ENCODE measurements at regions not wholly inside any gene's neighbourhood (a gene's known extent, or its start where the extent isn't known, plus 50 kb on each side); places are given as distances from the start of the nearest gene placed in this dataset.

- Histone ChIP-seq H3K79me2 (replicated peaks; ENCODE audit: insufficient read depth, low read length) (no peaks in the 10 kb centered on the region), H3K9me3 (ENCODE audit: low read length) (no peaks in the 10 kb centered on the region), H4K20me1 (ENCODE audit: insufficient read depth) (no peaks in the 10 kb centered on the region), H3K4me2 (ENCODE audit: low read length) (no peak overlapping the region), H3K9ac (ENCODE audit: low read length) (no peak overlapping the region), H3K4me3 (ENCODE audit: low read length) (no peak overlapping the region), H3K9me2 (ENCODE audit: insufficient read depth, low read length) (no peaks in the 10 kb centered on the region), H3K27me3 (ENCODE audit: insufficient read depth, low read depth, low read length) (no peaks in the 10 kb centered on the region), H3K27ac (ENCODE audit: low read length) (no peak overlapping the region), H2AFZ (ENCODE audit: low read depth, low read length) (no peak overlapping the region), H3F3A (ENCODE audit: insufficient read depth, low read length, poor library complexity, severe bottlenecking) (no peaks in the 10 kb centered on the region), H3K36me3 (ENCODE audit: insufficient read depth, low read length) (no peaks in the 10 kb centered on the region)
- TF ChIP-seq RAD21 (conservative IDR thresholded peaks at IDR 0.05) (no peak), REST (IDR thresholded peaks at IDR 0.05; ENCODE audit: borderline replicate concordance) (no peak), EP300 (conservative IDR thresholded peaks at IDR 0.05; ENCODE audit: poor library complexity, severe bottlenecking) (no peak), SMC3 (conservative IDR thresholded peaks at IDR 0.05; ENCODE audit: poor library complexity) (no peak), POLR2AphosphoS5 (IDR thresholded peaks at IDR 0.05) (no peak), EZH2 (IDR thresholded peaks at IDR 0.05; ENCODE audit: borderline replicate concordance, insufficient read depth, low read length, poor library complexity, severe bottlenecking) (no peak), TAF1 (IDR thresholded peaks at IDR 0.05; ENCODE audit: low read depth) (no peak), MXI1 (conservative IDR thresholded peaks at IDR 0.05; ENCODE audit: poor library complexity, severe bottlenecking) (no peak)
- TF ChIP-seq, protein P1, sequence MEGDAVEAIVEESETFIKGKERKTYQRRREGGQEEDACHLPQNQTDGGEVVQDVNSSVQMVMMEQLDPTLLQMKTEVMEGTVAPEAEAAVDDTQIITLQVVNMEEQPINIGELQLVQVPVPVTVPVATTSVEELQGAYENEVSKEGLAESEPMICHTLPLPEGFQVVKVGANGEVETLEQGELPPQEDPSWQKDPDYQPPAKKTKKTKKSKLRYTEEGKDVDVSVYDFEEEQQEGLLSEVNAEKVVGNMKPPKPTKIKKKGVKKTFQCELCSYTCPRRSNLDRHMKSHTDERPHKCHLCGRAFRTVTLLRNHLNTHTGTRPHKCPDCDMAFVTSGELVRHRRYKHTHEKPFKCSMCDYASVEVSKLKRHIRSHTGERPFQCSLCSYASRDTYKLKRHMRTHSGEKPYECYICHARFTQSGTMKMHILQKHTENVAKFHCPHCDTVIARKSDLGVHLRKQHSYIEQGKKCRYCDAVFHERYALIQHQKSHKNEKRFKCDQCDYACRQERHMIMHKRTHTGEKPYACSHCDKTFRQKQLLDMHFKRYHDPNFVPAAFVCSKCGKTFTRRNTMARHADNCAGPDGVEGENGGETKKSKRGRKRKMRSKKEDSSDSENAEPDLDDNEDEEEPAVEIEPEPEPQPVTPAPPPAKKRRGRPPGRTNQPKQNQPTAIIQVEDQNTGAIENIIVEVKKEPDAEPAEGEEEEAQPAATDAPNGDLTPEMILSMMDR (IDR thresholded peaks at IDR 0.05; ENCODE audit: poor library complexity, severe bottlenecking): no peak
Observed at GRCh38 chr1:79131626-79132025, 125.1 kb upstream of the ADGRL4 start.

- H3F3A ChIP-seq (ENCODE audit: insufficient read depth, low read length, poor library complexity, severe bottlenecking): no peaks in the 10 kb centered on the region
- H4K20me1 ChIP-seq (ENCODE audit: insufficient read depth): no peaks in the 10 kb centered on the region
- no peaks in the 10 kb centered on the region for H3K79me2 ChIP-seq (replicated peaks; ENCODE audit: insufficient read depth, low read length)
- no peaks in the 10 kb centered on the region for H3K9me3 ChIP-seq (ENCODE audit: low read length)
- no peak overlapping the region for H3K9ac ChIP-seq (ENCODE audit: low read length)
- no peaks in the 10 kb centered on the region for H3K9me2 ChIP-seq (ENCODE audit: insufficient read depth, low read length)
- no peak overlapping the region for H3K4me2 ChIP-seq (ENCODE audit: low read length)
- no peak for TF ChIP-seq MXI1 (conservative IDR thresholded peaks at IDR 0.05; ENCODE audit: poor library complexity, severe bottlenecking)
- no peak for TF ChIP-seq REST (IDR thresholded peaks at IDR 0.05; ENCODE audit: borderline replicate concordance)
- no peak for TF ChIP-seq TAF1 (IDR thresholded peaks at IDR 0.05; ENCODE audit: low read depth)
- TF ChIP-seq, protein P1 (IDR thresholded peaks at IDR 0.05; ENCODE audit: poor library complexity, severe bottlenecking): no peak
- H3K27ac ChIP-seq (ENCODE audit: low read length): no peak overlapping the region
- no peak overlapping the region for H2AFZ ChIP-seq (ENCODE audit: low read depth, low read length)
- no peak overlapping the region for H3K4me3 ChIP-seq (ENCODE audit: low read length)
- no peaks in the 10 kb centered on the region for H3K27me3 ChIP-seq (ENCODE audit: insufficient read depth, low read depth, low read length)
- H3K36me3 ChIP-seq (ENCODE audit: insufficient read depth, low read length): no peaks in the 10 kb centered on the region
Observed at GRCh38 chr1:79129914-79130313, 123.4 kb upstream of the ADGRL4 start.

Data from neural cell (in vitro differentiated cells).